AG09319 (cell line): ENCODE measurements at regions not wholly inside any gene's neighbourhood (a gene's known extent, or its start where the extent isn't known, plus 50 kb on each side); places are given as distances from the start of the nearest gene placed in this dataset.

ENCODE experiments used
- DNase-seq: peaks from one replicate; pipeline ENCODE4 v3.0.0-alpha.2; 2010; ENCODE audit warnings: low read depth; ENCODE audit errors: extremely low read depth
- CTCF ChIP-seq: IDR thresholded peaks from 2 replicates; pipeline ENCODE4 v1.5.1; 2011; ENCODE audit warnings: low read depth, mild to moderate bottlenecking, inconsistent platforms, low read length, moderate library complexity

GRCh38 chr13:110782185-110782584, 68.7 kb downstream of the ING1 start:
- no peak for TF ChIP-seq CTCF
- no peak for DNase-seq

GRCh38 chr13:110784704-110785103, 71.2 kb downstream of the ING1 start:
- TF ChIP-seq CTCF: no peak
- DNase-seq: no peak

- DNase-seq: no peak
- TF ChIP-seq CTCF: no peak
Measured at GRCh38 chr13:110788778-110789177, 75.3 kb downstream of the ING1 start.

GRCh38 chr13:110789871-110790270, 76.4 kb downstream of the ING1 start:
- TF ChIP-seq CTCF: no peak
- DNase-seq: no peak

GRCh38 chr13:110790371-110790770, 76.9 kb downstream of the ING1 start:
- no peak for TF ChIP-seq CTCF
- DNase-seq: no peak

- DNase-seq: no peak
- no peak for TF ChIP-seq CTCF
Measured at GRCh38 chr13:110794209-110794608, 80.7 kb downstream of the ING1 start.

- TF ChIP-seq CTCF: no peak
- no peak for DNase-seq
Measured at GRCh38 chr13:110797230-110797877, 83.9 kb downstream of the ING1 start.
